WI38 (cell line): ENCODE measurements at regions not wholly inside any gene's neighbourhood (a gene's known extent, or its start where the extent isn't known, plus 50 kb on each side); places are given as distances from the start of the nearest gene placed in this dataset.

Source experiments
- H3K4me3 ChIP-seq: 2 replicates; pipeline ENCODE4 v1.5.1; 2011; ENCODE audit warnings: low read depth, mild to moderate bottlenecking, control low read depth, low read length
- TF ChIP-seq, protein P1 (sequence below): IDR thresholded peaks from 2 replicates; pipeline ENCODE4 v1.5.1; 2012; ENCODE audit warnings: low read depth, mild to moderate bottlenecking, control low read depth, low read length

- TF ChIP-seq, protein P1, sequence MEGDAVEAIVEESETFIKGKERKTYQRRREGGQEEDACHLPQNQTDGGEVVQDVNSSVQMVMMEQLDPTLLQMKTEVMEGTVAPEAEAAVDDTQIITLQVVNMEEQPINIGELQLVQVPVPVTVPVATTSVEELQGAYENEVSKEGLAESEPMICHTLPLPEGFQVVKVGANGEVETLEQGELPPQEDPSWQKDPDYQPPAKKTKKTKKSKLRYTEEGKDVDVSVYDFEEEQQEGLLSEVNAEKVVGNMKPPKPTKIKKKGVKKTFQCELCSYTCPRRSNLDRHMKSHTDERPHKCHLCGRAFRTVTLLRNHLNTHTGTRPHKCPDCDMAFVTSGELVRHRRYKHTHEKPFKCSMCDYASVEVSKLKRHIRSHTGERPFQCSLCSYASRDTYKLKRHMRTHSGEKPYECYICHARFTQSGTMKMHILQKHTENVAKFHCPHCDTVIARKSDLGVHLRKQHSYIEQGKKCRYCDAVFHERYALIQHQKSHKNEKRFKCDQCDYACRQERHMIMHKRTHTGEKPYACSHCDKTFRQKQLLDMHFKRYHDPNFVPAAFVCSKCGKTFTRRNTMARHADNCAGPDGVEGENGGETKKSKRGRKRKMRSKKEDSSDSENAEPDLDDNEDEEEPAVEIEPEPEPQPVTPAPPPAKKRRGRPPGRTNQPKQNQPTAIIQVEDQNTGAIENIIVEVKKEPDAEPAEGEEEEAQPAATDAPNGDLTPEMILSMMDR: no peak
- no peak overlapping the region for H3K4me3 ChIP-seq
Observed at GRCh38 chr10:131781791-131782190, 119.0 kb upstream of the PPP2R2D start.

DNA sequence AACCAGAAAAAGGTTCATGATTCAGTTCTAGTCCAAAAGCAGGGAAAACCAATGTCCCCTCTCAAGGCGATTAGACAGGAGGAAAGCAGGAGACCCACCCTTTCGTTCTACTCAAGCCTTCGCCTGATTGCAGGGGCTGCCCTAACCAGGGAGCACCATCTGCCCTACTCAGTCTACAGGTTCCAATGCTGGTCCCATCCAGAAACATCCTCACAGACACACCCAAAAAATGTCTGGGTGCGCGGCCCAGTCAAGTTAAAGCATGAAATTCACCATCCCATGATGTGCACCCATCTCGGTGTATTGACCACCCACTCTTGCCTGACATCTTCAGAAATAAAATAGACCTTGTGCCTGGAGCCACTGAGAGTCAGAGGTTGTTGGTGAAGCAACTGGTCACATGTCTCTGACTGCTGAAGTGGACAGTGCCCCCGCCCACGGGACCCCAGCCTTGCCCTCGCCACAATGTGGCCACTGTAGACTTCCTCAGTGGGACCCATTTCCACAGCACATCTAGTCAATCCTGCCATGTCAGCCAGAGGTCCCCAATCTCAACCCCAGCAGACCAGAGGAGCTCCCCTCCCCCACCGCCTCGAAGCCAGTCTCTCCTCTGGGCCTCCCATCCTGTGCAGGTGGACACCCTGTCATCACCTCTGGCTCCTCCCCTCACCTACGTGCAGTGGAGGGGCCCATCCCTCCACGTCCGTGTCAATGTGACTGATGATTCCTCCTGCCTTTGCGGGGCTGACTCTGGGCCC lies 116.3 kb upstream of the PPP2R2D start:
- no peak overlapping the region for H3K4me3 ChIP-seq
- TF ChIP-seq, protein P1: no peak

GRCh38 chr10:131785121-131785460 lies 115.7 kb upstream of the PPP2R2D start:
- TF ChIP-seq, protein P1: no peak
- no peak overlapping the region for H3K4me3 ChIP-seq

GRCh38 chr10:131786756-131787605 lies 113.8 kb upstream of the PPP2R2D start:
- no peak overlapping the region for H3K4me3 ChIP-seq
- TF ChIP-seq, protein P1: no peak

GRCh38 chr10:131787961-131788360 lies 112.8 kb upstream of the PPP2R2D start:
- TF ChIP-seq, protein P1: no peak
- H3K4me3 ChIP-seq: no peak overlapping the region

DNA sequence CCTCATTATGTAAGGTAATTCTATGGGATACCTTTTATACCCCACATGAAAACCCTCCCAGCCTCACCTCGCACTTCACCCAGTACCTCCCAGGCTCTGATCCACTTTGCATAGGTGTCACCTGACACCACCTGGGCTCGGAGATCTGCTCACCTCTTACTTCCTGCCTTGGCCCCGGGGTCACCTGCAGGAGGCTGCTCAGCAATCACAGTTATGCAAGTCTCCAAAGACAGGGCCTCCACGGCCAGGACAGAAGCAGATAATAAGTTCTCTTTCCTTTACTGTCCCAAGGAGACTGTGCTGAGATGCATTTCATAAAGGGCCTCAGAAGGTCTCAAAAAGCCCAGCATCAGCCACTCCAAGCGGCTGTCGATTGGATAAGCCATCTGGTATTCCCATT lies 112.4 kb upstream of the PPP2R2D start:
- H3K4me3 ChIP-seq: no peak overlapping the region
- TF ChIP-seq, protein P1: no peak

DNA sequence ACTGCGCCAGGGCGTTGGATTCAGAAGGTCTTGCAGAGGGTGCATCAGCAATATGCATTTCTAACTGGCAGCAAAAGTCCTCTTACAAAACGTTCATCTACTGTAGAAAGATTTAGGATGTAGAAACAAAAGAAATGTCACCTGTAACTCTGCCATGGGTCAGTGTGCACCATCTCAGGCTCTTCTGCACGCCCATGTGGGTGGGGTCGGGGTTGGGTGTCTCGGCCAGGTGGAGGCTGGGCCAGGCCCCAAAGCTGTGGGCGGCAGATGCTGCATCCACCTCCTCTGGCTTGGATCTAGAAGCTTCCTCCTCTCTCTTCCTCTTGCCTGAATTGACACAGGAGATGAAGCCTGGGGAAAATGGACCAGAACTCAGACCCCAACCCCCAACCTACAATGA lies 111.3 kb upstream of the PPP2R2D start:
- H3K4me3 ChIP-seq: no peak overlapping the region
- TF ChIP-seq, protein P1: no peak
